ENCODE measurements at regions not wholly inside any gene's neighbourhood (a gene's known extent, or its start where the extent isn't known, plus 50 kb on each side); places are given as distances from the start of the nearest gene placed in this dataset.

GRCh38 chr10:64261676-64262075 lies 740.5 kb downstream of the REEP3 start:
- TF ChIP-seq EP300 (IDR thresholded peaks at IDR 0.05; ENCODE audit: low read depth in 2 of 2, low read length in 2 of 2) (no peak), EP300 (CRISPR knock-in tag; IDR thresholded peaks at IDR 0.05; ENCODE audit: borderline replicate concordance) (no peak), SIN3A (IDR thresholded peaks at IDR 0.05; ENCODE audit: borderline replicate concordance, low read depth, low read length) (no peak), TCF12 (IDR thresholded peaks at IDR 0.05) (no peak), TCF12 (CRISPR knock-in tag; IDR thresholded peaks at IDR 0.05) (no peak), MXD4 (CRISPR knock-in tag; IDR thresholded peaks at IDR 0.05) (no peak), JUN (CRISPR knock-in tag; IDR thresholded peaks at IDR 0.05) (no peak), CTCF (CRISPR knock-in tag; IDR thresholded peaks at IDR 0.05) (no peak)

All from HepG2 (cell line).